ENCODE measurements at regions not wholly inside any gene's neighbourhood (a gene's known extent, or its start where the extent isn't known, plus 50 kb on each side); places are given as distances from the start of the nearest gene placed in this dataset.

GRCh38 chr14:45658226-45658916 lies 405.4 kb upstream of the MIS18BP1 start:
- no peaks in the 10 kb centered on the region for H3K9me2 ChIP-seq (replicated peaks; ENCODE audit: insufficient read depth, low read length)
- H2AFZ ChIP-seq (ENCODE audit: low read depth, low read length, severe bottlenecking), result no peak overlapping the region
- H3K36me3 ChIP-seq (ENCODE audit: low read length), result peaks cover 8% of the 10 kb centered on the region; the same call in 1 of the 2 replicates
- H3F3A ChIP-seq (ENCODE audit: insufficient read depth), result no peaks in the 10 kb centered on the region
- H4K20me1 ChIP-seq (ENCODE audit: low read depth, low read length), result no peaks in the 10 kb centered on the region
- peaks cover 15% of the 10 kb centered on the region; the same call in 1 of the 2 replicates for H3K9me3 ChIP-seq (ENCODE audit: insufficient read depth, low read length)
- H3K9ac ChIP-seq (ENCODE audit: low read length), result no peak overlapping the region
- TF ChIP-seq CTCF (IDR thresholded peaks at IDR 0.05; ENCODE audit: insufficient read depth, low read length, poor library complexity, severe bottlenecking), result no peak
- TF ChIP-seq EZH2phosphoT487 (conservative IDR thresholded peaks at IDR 0.05; ENCODE audit: low read length), result no peak
- H3K4me3 ChIP-seq (ENCODE audit: insufficient read depth, low read length, poor library complexity, severe bottlenecking), result peak overlapping the region; percentile 9
- no peaks in the 10 kb centered on the region for H3K27me3 ChIP-seq (ENCODE audit: low read length)
- H3K27ac ChIP-seq (ENCODE audit: low read depth, low read length), result peak overlapping the region; percentile 72
- H3K4me2 ChIP-seq (ENCODE audit: low read depth, low read length, poor library complexity, severe bottlenecking), result peak overlapping the region; percentile 32
- no peaks in the 10 kb centered on the region for H3K79me2 ChIP-seq (ENCODE audit: insufficient read depth, low read length)

GRCh38 chr14:45651890-45652289 lies 398.9 kb upstream of the MIS18BP1 start:
- Histone ChIP-seq H3F3A (ENCODE audit: insufficient read depth) (no peaks in the 10 kb centered on the region), H3K36me3 (ENCODE audit: low read length) (no peaks in the 10 kb centered on the region), H3K27me3 (ENCODE audit: low read length) (no peaks in the 10 kb centered on the region), H2AFZ (ENCODE audit: low read depth, low read length, severe bottlenecking) (peak overlapping the region; percentile 48), H4K20me1 (ENCODE audit: low read depth, low read length) (no peaks in the 10 kb centered on the region), H3K9me2 (replicated peaks; ENCODE audit: insufficient read depth, low read length) (no peaks in the 10 kb centered on the region), H3K9me3 (ENCODE audit: insufficient read depth, low read length) (0 out of 2 replicates have a peak, but pooled peaks cover 9% of the 10 kb centered on the region), H3K9ac (ENCODE audit: low read length) (no peak overlapping the region), H3K79me2 (ENCODE audit: insufficient read depth, low read length) (no peaks in the 10 kb centered on the region), H3K27ac (ENCODE audit: low read depth, low read length) (no peak overlapping the region), H3K4me2 (ENCODE audit: low read depth, low read length, poor library complexity, severe bottlenecking) (no peak overlapping the region), H3K4me3 (ENCODE audit: insufficient read depth, low read length, poor library complexity, severe bottlenecking) (no peak overlapping the region)
- no peak for TF ChIP-seq CTCF (IDR thresholded peaks at IDR 0.05; ENCODE audit: insufficient read depth, low read length, poor library complexity, severe bottlenecking)
- no peak for TF ChIP-seq EZH2phosphoT487 (conservative IDR thresholded peaks at IDR 0.05; ENCODE audit: low read length)

GRCh38 chr14:45650754-45651153 lies 397.8 kb upstream of the MIS18BP1 start:
- peak overlapping the region; percentile 48 for H2AFZ ChIP-seq (ENCODE audit: low read depth, low read length, severe bottlenecking)
- TF ChIP-seq EZH2phosphoT487 (conservative IDR thresholded peaks at IDR 0.05; ENCODE audit: low read length), result no peak
- TF ChIP-seq CTCF (IDR thresholded peaks at IDR 0.05; ENCODE audit: insufficient read depth, low read length, poor library complexity, severe bottlenecking), result peak; percentile 31
- no peaks in the 10 kb centered on the region for H4K20me1 ChIP-seq (ENCODE audit: low read depth, low read length)
- no peak overlapping the region for H3K4me2 ChIP-seq (ENCODE audit: low read depth, low read length, poor library complexity, severe bottlenecking)
- no peaks in the 10 kb centered on the region for H3K36me3 ChIP-seq (ENCODE audit: low read length)
- no peaks in the 10 kb centered on the region for H3K79me2 ChIP-seq (ENCODE audit: insufficient read depth, low read length)
- H3K9me2 ChIP-seq (replicated peaks; ENCODE audit: insufficient read depth, low read length), result no peaks in the 10 kb centered on the region
- H3F3A ChIP-seq (ENCODE audit: insufficient read depth), result no peaks in the 10 kb centered on the region
- H3K27me3 ChIP-seq (ENCODE audit: low read length), result no peaks in the 10 kb centered on the region
- H3K4me3 ChIP-seq (ENCODE audit: insufficient read depth, low read length, poor library complexity, severe bottlenecking), result no peak overlapping the region
- no peak overlapping the region for H3K27ac ChIP-seq (ENCODE audit: low read depth, low read length)
- no peak overlapping the region for H3K9ac ChIP-seq (ENCODE audit: low read length)
- H3K9me3 ChIP-seq (ENCODE audit: insufficient read depth, low read length), result 0 out of 2 replicates have a peak, but pooled peaks cover 7% of the 10 kb centered on the region
